HCT116 (cell line): ENCODE measurements at regions not wholly inside any gene's neighbourhood (a gene's known extent, or its start where the extent isn't known, plus 50 kb on each side); places are given as distances from the start of the nearest gene placed in this dataset.

Source experiments
- ATAC-seq: fragments of 200-7000 bp; cut with Tn5 transposase; 2 replicates; pipeline ENCODE4 v1.9.1; 2020; ENCODE audit warnings: mild to moderate bottlenecking, moderate library complexity
- BruUV-seq: library from RNA; stranded (reverse); fragments of 400-500 nt; replicated peaks from 2 replicates; lab custom pipeline; 2021; lab: Mats Ljungman, UMichigan
- CTCF ChIA-PET: fragments of 300-600 bp; sonication (Branson Sonifier 250); formaldehyde crosslinking; loops from one replicate; lab custom pipeline; 2021; ENCODE audit warnings: antibody characterized with exemption; lab: Charles Lee
- POLR2A ChIA-PET: fragments of 300-600, 350-600 bp; sonication (Branson Sonifier 250); formaldehyde crosslinking; loops from one replicate; lab custom pipeline; 2021; ENCODE audit warnings: antibody characterized with exemption; lab: Charles Lee
- RAD21 ChIA-PET, 2 experiments: fragments of 300-600 bp; sonication (Branson Sonifier 250); formaldehyde crosslinking; loops; one replicate each; lab custom pipeline; 2023; ENCODE audit warnings: low total read pairs in 2 of 2; ENCODE audit not compliant: uncharacterized antibody in 2 of 2, unreplicated experiment in 2 of 2, low non-redundant PET in 1 of 2; lab: Charles Lee
- DNase-seq: peaks from one replicate; pipeline ENCODE4 v3.0.0-alpha.2; 2010; ENCODE audit warnings: low read depth, low spot score
- H2AFZ ChIP-seq: fragments of 200-600 bp; shearing (Covaris generic), sonication (generic); 2 replicates; pipeline ENCODE4 v1.6.1; 2017; ENCODE audit warnings: low read depth, mixed run types, mixed read lengths, antibody characterized with exemption, low read length; ENCODE audit not compliant: poor library complexity, severe bottlenecking
- H3K27ac ChIP-seq: 2 replicates; pipeline ENCODE4 v1.5.1; 2012; ENCODE audit warnings: low read depth, low read length
- H3K27me3 ChIP-seq: fragments of 200-600 bp; sonication (generic); 2 replicates; pipeline ENCODE4 v1.6.1; 2016; ENCODE audit warnings: mixed run types, low read length, mixed read lengths; ENCODE audit not compliant: insufficient read depth
- H3K36me3 ChIP-seq, 2 experiments: fragments of 200-500 bp in 1 of 2; fragments of 200-600 bp in 1 of 2; sonication (Bioruptor generic) in 1 of 2; sonication (generic) in 1 of 2; 2 replicates each; pipeline versions ENCODE4 v1.5.1 to v1.6.1; 2014 to 2016; ENCODE audit warnings: low read length in 2 of 2, inconsistent platforms in 1 of 2, mixed read lengths in 1 of 2, mixed run types in 1 of 2; ENCODE audit not compliant: insufficient read depth in 2 of 2, control insufficient read depth in 1 of 2
- H3K4me1 ChIP-seq, 2 experiments: fragments of 200-600 bp in 1 of 2; sonication (generic) in 1 of 2; 2 replicates each; pipeline versions ENCODE4 v1.5.1 to v1.6.1; 2012 to 2017; ENCODE audit warnings: low read length in 2 of 2, inconsistent platforms in 1 of 2, mild to moderate bottlenecking in 1 of 2, mixed read lengths in 1 of 2, mixed run types in 1 of 2, moderate library complexity in 1 of 2; ENCODE audit not compliant: insufficient read depth in 2 of 2, control insufficient read depth in 1 of 2
- H3K4me2 ChIP-seq: fragments of 200-600 bp; sonication (generic); 2 replicates; pipeline ENCODE4 v1.6.1; 2017; ENCODE audit warnings: mixed run types, low read length, mixed read lengths
- H3K4me3 ChIP-seq, 2 experiments: fragments of 200-600 bp in 1 of 2; sonication (generic) in 1 of 2; replicated peaks in 1 of 2; 2 replicates each; pipeline ENCODE4 v1.5.1; 2011 to 2016; ENCODE audit warnings: low read length in 2 of 2, control low read depth in 1 of 2, low read depth in 1 of 2, mild to moderate bottlenecking in 1 of 2, mixed read lengths in 1 of 2, mixed run types in 1 of 2
- H3K79me2 ChIP-seq: fragments of 200-600 bp; sonication (generic); 2 replicates; pipeline ENCODE4 v1.6.1; 2017; ENCODE audit warnings: mild to moderate bottlenecking, mixed run types, low read length, moderate library complexity, mixed read lengths; ENCODE audit not compliant: insufficient read depth
- H3K9ac ChIP-seq: fragments of 200-600 bp; sonication (generic); 2 replicates; pipeline ENCODE4 v1.6.1; 2016; ENCODE audit warnings: low read length, mixed read lengths
- H3K9me2 ChIP-seq: fragments of 200-600 bp; sonication (generic), shearing (Covaris generic); 2 replicates; pipeline ENCODE4 v1.6.1; 2017; ENCODE audit warnings: mixed run types, mild to moderate bottlenecking, moderate library complexity; ENCODE audit not compliant: insufficient read depth
- H3K9me3 ChIP-seq, 2 experiments: fragments of 200-500 bp in 1 of 2; fragments of 200-600 bp in 1 of 2; sonication (Bioruptor generic) in 1 of 2; sonication (generic) in 1 of 2; 2 replicates each; pipeline ENCODE4 v1.6.1; 2014 to 2017; ENCODE audit warnings: low read length in 2 of 2, mixed read lengths in 2 of 2, inconsistent platforms in 1 of 2, low read depth in 1 of 2, mild to moderate bottlenecking in 1 of 2, mixed run types in 1 of 2, moderate library complexity in 1 of 2; ENCODE audit not compliant: control insufficient read depth in 1 of 2, insufficient read depth in 1 of 2
- H4K20me1 ChIP-seq: fragments of 200-600 bp; sonication (generic), shearing (Covaris generic); 2 replicates; pipeline ENCODE4 v1.6.1; 2017; ENCODE audit warnings: mixed run types, mild to moderate bottlenecking, moderate library complexity; ENCODE audit not compliant: insufficient read depth
- CTCF ChIP-seq, 3 experiments: fragments of 200-600 bp in 1 of 3; sonication (generic) in 1 of 3; IDR thresholded peaks in 2 of 3; conservative IDR thresholded peaks in 1 of 3; 2 replicates each; pipeline ENCODE4 v1.5.1; 2012 to 2017; ENCODE audit warnings: low read depth in 2 of 3, low read length in 2 of 3, antibody characterized with exemption in 1 of 3, borderline replicate concordance in 1 of 3, control low read depth in 1 of 3, mild to moderate bottlenecking in 1 of 3, mixed read lengths in 1 of 3, mixed run types in 1 of 3, moderate library complexity in 1 of 3; ENCODE audit not compliant: insufficient read depth in 1 of 3
- EZH2phosphoT487 ChIP-seq: fragments of 200-600 bp; IDR thresholded peaks from 2 replicates; pipeline ENCODE4 v1.6.1; 2018; ENCODE audit warnings: antibody characterized with exemption, borderline replicate concordance
- FOSL1 ChIP-seq: IDR thresholded peaks from 2 replicates; pipeline ENCODE4 v1.6.1; 2012; ENCODE audit warnings: low read depth
- JUND ChIP-seq: IDR thresholded peaks from 2 replicates; pipeline ENCODE4 v1.6.1; 2012
- POLR2A ChIP-seq: IDR thresholded peaks from 2 replicates; pipeline ENCODE4 v1.7.0; 2011; ENCODE audit warnings: borderline replicate concordance; ENCODE audit not compliant: insufficient read depth, insufficient read length; ENCODE audit errors: extremely low read depth
- POLR2AphosphoS5 ChIP-seq: IDR thresholded peaks from 2 replicates; pipeline ENCODE4 v1.6.1; 2011; ENCODE audit warnings: mild to moderate bottlenecking, low read depth, low read length, moderate library complexity
- SRF ChIP-seq: IDR thresholded peaks from 2 replicates; pipeline ENCODE4 v1.6.1; 2012; ENCODE audit warnings: low read depth
- TCF7L2 ChIP-seq: IDR thresholded peaks from 2 replicates; pipeline ENCODE4 v1.7.0; 2011; ENCODE audit warnings: borderline replicate concordance, inconsistent platforms; ENCODE audit not compliant: insufficient read depth, insufficient read length; ENCODE audit errors: extremely low read depth
- YY1 ChIP-seq: IDR thresholded peaks from 2 replicates; pipeline ENCODE4 v1.6.1; 2011; ENCODE audit warnings: low read length, low read depth, moderate library complexity, mild to moderate bottlenecking; ENCODE audit not compliant: insufficient replicate concordance; ENCODE audit errors: extremely low read depth
- ZFX ChIP-seq: fragments of 450-650 bp; IDR thresholded peaks from 2 replicates; pipeline ENCODE4 v1.6.1; 2017
- ZNF274 ChIP-seq: fragments of 200-500 bp; sonication (Bioruptor generic); IDR thresholded peaks from 2 replicates; pipeline ENCODE4 v1.6.1; 2014; ENCODE audit warnings: mild to moderate bottlenecking, low read depth, low read length, inconsistent platforms
- intact Hi-C: fragments of 100-400 bp; cut with micrococcal nuclease; formaldehyde crosslinking; loops from 2 replicates; pipeline ENCODE4 v1.10.0; 2022

- Histone ChIP-seq H3K27ac (no peak overlapping the region), H3K9me3 (no peaks in the 10 kb centered on the region), H3K9me2 (no peaks in the 10 kb centered on the region), H3K36me3 (no peaks in the 10 kb centered on the region), H3K79me2 (no peaks in the 10 kb centered on the region), H2AFZ (no peak overlapping the region), H3K27me3 (no peaks in the 10 kb centered on the region; the same call in none of the 2 replicates), H3K9ac (no peak overlapping the region), H3K4me3 (no peak overlapping the region), H4K20me1 (no peaks in the 10 kb centered on the region; the same call in 1 of the 2 replicates), H3K4me1 (no peaks in the 10 kb centered on the region), H3K4me2 (no peak overlapping the region)
- BruUV-seq = no TSS peak
- ATAC-seq (no peak), DNase-seq (no peak)
- ChIA-PET POLR2A (no interaction called here), RAD21 (no interaction called here), CTCF (no interaction called here)
- TF ChIP-seq TCF7L2 (no peak), ZNF274 (no peak), JUND (no peak), CTCF (IDR thresholded peaks at IDR 0.05 in 2 of 3, conservative IDR thresholded peaks at IDR 0.05 in 1 of 3; ENCODE audit: borderline replicate concordance in 1 of 3, insufficient read depth in 1 of 3, low read depth in 2 of 3, low read length in 2 of 3) (no peak), FOSL1 (no peak), ZFX (no peak), EZH2phosphoT487 (no peak), YY1 (no peak)
- intact Hi-C loops = no loop called here
Measured at GRCh38 chr16:20259541-20259940, 67.8 kb downstream of the GP2 start.

GRCh38 chr16:20257234-20257633 lies 70.1 kb downstream of the GP2 start:
- Histone ChIP-seq H2AFZ (no peak overlapping the region), H3K9ac (no peak overlapping the region), H3K36me3 (no peaks in the 10 kb centered on the region), H3K9me3 (no peaks in the 10 kb centered on the region), H3K79me2 (no peaks in the 10 kb centered on the region), H3K27me3 (no peaks in the 10 kb centered on the region; the same call in none of the 2 replicates), H3K4me2 (no peak overlapping the region), H3K9me2 (no peaks in the 10 kb centered on the region), H3K27ac (no peak overlapping the region), H4K20me1 (no peaks in the 10 kb centered on the region), H3K4me1 (no peaks in the 10 kb centered on the region), H3K4me3 (no peak overlapping the region)
- DNase-seq (no peak), ATAC-seq (no peak)
- RAD21 ChIA-PET = no interaction called here
- CTCF ChIA-PET = no interaction called here
- no peak for TF ChIP-seq EZH2phosphoT487
- no peak for TF ChIP-seq POLR2AphosphoS5
- TF ChIP-seq SRF = no peak
- no peak for TF ChIP-seq POLR2A
- POLR2A ChIA-PET = no interaction called here
- intact Hi-C loops = no loop called here
- BruUV-seq = no TSS peak
